ENCODE measurements at regions not wholly inside any gene's neighbourhood (a gene's known extent, or its start where the extent isn't known, plus 50 kb on each side); places are given as distances from the start of the nearest gene placed in this dataset.

DNA sequence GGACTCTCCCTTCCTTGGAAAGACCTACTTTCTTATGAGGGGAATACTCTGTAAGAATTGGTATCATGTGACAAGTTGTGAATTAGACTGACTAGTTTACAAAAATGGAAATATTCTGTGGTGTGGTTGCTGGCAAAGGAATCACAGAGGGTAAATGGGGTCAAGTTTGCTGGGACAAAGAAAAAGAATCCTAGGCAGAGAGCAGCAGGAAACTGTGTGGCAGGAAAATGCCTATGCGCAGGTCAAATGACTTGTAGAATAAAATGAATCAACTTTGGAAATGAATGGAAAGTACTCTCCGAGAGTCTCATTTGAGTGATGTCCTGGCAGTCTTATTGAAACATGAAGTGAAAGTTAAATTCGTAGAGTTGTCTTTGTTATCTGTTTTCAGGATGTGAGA, 1250.7 kb downstream of the UQCRFS1 start:
- no peak overlapping the region for H2AFZ ChIP-seq (ENCODE audit: control insufficient read depth, low read depth, low read length)
- intact Hi-C loops (cut with micrococcal nuclease; ENCODE audit: unreplicated experiment) (loop anchor here (10.0 kb wide), 1 partner anchor 753 kb away; no protein-coding TSS in a partner anchor), in situ Hi-C loops (cut with MboI) (loop anchor here (25.0 kb wide), 1 partner anchor 750 kb away; no protein-coding TSS in a partner anchor)
- H3K79me2 ChIP-seq (ENCODE audit: control insufficient read depth, insufficient read depth, low read length): no peaks in the 10 kb centered on the region
- H4K20me1 ChIP-seq (ENCODE audit: control insufficient read depth, insufficient read depth): no peaks in the 10 kb centered on the region
- H3K4me3 ChIP-seq: no peak overlapping the region
- DNase-seq (ENCODE audit: low read depth, low spot score) (no peak), FAIRE-seq (no peak), ATAC-seq (no peak)
- WGBS (ENCODE audit: insufficient coverage, insufficient replicate concordance, low lambda C conversion rate, missing lambda C conversion rate): 9% methylated on average over 3 of the region's 3 CpGs
- ChIA-PET RAD21 (ENCODE audit: unreplicated experiment) (interaction anchor here (1.0 kb wide), 1 partner anchor 11 kb away, joined by 6 read pairs; no protein-coding TSS in a partner anchor), SMC1A (ENCODE audit: uncharacterized antibody, unreplicated experiment) (no interaction called here), POLR2A (no interaction called here), CTCF (interaction anchor here (2.0 kb wide), 1 partner anchor 12 kb away, joined by 9 read pairs; no protein-coding TSS in a partner anchor)
- no peak overlapping the region for H3K9ac ChIP-seq (ENCODE audit: control insufficient read depth, insufficient read depth, low read length)
- H3K27me3 ChIP-seq (replicated peaks in 1 of 2; ENCODE audit: control insufficient read depth in 2 of 2, insufficient read depth in 2 of 2, low read length in 1 of 2): no peaks in the 10 kb centered on the region
- no TSS peak for BruUV-seq (replicated peaks)
- H3K4me1 ChIP-seq (ENCODE audit: control insufficient read depth, insufficient read depth, low read length): no peaks in the 10 kb centered on the region
- no peak overlapping the region for H3K27ac ChIP-seq (ENCODE audit: control insufficient read depth, insufficient read depth)
- H3K9me3 ChIP-seq (replicated peaks; ENCODE audit: control insufficient read depth, insufficient read depth, low read length): no peaks in the 10 kb centered on the region
- TF ChIP-seq SMARCA5 (IDR thresholded peaks at IDR 0.05) (no peak), PML (IDR thresholded peaks at IDR 0.05; ENCODE audit: low read length) (no peak), POLR2AphosphoS2 (IDR thresholded peaks at IDR 0.05; ENCODE audit: low read depth, low read length) (no peak), SIX5 (IDR thresholded peaks at IDR 0.05; ENCODE audit: low read depth, low read length, severe bottlenecking) (no peak), ZNF592 (IDR thresholded peaks at IDR 0.05) (no peak), PAX5 (IDR thresholded peaks at IDR 0.05; ENCODE audit: borderline replicate concordance, low read depth, low read length) (no peak), ZSCAN29 (IDR thresholded peaks at IDR 0.05) (no peak), SP1 (IDR thresholded peaks at IDR 0.05; ENCODE audit: low read depth, low read length) (no peak), BCL3 (IDR thresholded peaks at IDR 0.05; ENCODE audit: borderline replicate concordance, insufficient read depth, low read depth, low read length, poor library complexity, severe bottlenecking) (no peak), ZNF207 (IDR thresholded peaks at IDR 0.05; ENCODE audit: borderline replicate concordance) (no peak), TAF1 (IDR thresholded peaks at IDR 0.05; ENCODE audit: borderline replicate concordance, low read depth, low read length) (no peak)
- TF ChIP-seq, protein P1, sequence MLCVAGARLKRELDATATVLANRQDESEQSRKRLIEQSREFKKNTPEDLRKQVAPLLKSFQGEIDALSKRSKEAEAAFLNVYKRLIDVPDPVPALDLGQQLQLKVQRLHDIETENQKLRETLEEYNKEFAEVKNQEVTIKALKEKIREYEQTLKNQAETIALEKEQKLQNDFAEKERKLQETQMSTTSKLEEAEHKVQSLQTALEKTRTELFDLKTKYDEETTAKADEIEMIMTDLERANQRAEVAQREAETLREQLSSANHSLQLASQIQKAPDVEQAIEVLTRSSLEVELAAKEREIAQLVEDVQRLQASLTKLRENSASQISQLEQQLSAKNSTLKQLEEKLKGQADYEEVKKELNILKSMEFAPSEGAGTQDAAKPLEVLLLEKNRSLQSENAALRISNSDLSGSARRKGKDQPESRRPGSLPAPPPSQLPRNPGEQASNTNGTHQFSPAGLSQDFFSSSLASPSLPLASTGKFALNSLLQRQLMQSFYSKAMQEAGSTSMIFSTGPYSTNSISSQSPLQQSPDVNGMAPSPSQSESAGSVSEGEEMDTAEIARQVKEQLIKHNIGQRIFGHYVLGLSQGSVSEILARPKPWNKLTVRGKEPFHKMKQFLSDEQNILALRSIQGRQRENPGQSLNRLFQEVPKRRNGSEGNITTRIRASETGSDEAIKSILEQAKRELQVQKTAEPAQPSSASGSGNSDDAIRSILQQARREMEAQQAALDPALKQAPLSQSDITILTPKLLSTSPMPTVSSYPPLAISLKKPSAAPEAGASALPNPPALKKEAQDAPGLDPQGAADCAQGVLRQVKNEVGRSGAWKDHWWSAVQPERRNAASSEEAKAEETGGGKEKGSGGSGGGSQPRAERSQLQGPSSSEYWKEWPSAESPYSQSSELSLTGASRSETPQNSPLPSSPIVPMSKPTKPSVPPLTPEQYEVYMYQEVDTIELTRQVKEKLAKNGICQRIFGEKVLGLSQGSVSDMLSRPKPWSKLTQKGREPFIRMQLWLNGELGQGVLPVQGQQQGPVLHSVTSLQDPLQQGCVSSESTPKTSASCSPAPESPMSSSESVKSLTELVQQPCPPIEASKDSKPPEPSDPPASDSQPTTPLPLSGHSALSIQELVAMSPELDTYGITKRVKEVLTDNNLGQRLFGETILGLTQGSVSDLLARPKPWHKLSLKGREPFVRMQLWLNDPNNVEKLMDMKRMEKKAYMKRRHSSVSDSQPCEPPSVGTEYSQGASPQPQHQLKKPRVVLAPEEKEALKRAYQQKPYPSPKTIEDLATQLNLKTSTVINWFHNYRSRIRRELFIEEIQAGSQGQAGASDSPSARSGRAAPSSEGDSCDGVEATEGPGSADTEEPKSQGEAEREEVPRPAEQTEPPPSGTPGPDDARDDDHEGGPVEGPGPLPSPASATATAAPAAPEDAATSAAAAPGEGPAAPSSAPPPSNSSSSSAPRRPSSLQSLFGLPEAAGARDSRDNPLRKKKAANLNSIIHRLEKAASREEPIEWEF (IDR thresholded peaks at IDR 0.05; ENCODE audit: insufficient replicate concordance, low read depth, low read length): no peak
- TF ChIP-seq, protein P2, sequence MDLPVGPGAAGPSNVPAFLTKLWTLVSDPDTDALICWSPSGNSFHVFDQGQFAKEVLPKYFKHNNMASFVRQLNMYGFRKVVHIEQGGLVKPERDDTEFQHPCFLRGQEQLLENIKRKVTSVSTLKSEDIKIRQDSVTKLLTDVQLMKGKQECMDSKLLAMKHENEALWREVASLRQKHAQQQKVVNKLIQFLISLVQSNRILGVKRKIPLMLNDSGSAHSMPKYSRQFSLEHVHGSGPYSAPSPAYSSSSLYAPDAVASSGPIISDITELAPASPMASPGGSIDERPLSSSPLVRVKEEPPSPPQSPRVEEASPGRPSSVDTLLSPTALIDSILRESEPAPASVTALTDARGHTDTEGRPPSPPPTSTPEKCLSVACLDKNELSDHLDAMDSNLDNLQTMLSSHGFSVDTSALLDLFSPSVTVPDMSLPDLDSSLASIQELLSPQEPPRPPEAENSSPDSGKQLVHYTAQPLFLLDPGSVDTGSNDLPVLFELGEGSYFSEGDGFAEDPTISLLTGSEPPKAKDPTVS (IDR thresholded peaks at IDR 0.05; ENCODE audit: low read depth, low read length): no peak
- no peaks in the 10 kb centered on the region for H3K36me3 ChIP-seq (ENCODE audit: control insufficient read depth in 2 of 2, insufficient read depth in 2 of 2, low read length in 1 of 2)
- no peak overlapping the region for H3K4me2 ChIP-seq (ENCODE audit: control insufficient read depth, insufficient read depth)
